ENCODE measurements at regions not wholly inside any gene's neighbourhood (a gene's known extent, or its start where the extent isn't known, plus 50 kb on each side); places are given as distances from the start of the nearest gene placed in this dataset.

DNA sequence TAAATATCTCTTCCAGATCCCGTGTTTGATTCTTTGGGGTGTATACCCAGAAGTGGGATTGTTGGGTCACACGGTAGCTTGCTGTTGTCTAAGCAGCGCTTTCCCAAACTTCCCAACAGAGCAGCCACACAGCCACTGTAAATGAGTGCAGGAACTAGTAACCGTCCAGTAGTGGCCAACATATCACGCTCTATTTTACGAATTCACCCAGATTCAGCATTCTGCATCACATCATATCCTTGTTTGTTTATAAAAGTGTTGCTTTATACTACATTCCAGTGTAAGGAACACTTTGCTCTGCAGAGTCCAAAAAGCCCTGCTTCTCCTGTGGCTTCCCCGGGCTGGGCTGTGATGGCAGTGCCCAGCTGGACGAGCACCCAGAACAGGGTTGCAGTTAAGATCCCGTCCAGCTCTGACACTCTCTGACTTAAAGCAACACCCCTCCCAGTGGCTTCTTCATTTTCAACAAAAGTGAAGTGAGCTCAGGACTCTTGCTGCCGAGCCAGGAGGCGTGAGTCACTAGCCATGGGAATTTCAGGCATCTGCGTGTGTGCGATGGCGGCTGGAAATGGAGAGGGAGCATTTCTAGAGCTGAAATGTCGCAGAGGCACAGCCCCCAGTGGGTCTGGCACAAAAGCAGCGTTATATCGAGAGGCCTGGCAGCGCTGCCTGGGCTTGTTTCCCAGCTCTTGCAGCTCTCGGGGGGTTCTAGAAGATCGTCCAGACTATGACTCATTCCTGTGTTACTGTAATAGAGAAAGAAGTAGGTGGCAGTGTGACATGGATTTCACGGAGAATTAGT, 216.3 kb upstream of the ECI2 start:
- TF ChIP-seq RAD21 (conservative IDR thresholded peaks at IDR 0.05) (no peak), EZH2 (IDR thresholded peaks at IDR 0.05; ENCODE audit: borderline replicate concordance, insufficient read depth, low read length, poor library complexity, severe bottlenecking) (no peak)
- TF ChIP-seq, protein P1, sequence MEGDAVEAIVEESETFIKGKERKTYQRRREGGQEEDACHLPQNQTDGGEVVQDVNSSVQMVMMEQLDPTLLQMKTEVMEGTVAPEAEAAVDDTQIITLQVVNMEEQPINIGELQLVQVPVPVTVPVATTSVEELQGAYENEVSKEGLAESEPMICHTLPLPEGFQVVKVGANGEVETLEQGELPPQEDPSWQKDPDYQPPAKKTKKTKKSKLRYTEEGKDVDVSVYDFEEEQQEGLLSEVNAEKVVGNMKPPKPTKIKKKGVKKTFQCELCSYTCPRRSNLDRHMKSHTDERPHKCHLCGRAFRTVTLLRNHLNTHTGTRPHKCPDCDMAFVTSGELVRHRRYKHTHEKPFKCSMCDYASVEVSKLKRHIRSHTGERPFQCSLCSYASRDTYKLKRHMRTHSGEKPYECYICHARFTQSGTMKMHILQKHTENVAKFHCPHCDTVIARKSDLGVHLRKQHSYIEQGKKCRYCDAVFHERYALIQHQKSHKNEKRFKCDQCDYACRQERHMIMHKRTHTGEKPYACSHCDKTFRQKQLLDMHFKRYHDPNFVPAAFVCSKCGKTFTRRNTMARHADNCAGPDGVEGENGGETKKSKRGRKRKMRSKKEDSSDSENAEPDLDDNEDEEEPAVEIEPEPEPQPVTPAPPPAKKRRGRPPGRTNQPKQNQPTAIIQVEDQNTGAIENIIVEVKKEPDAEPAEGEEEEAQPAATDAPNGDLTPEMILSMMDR (IDR thresholded peaks at IDR 0.05; ENCODE audit: poor library complexity, severe bottlenecking), result no peak
- TF ChIP-seq, protein P2, sequence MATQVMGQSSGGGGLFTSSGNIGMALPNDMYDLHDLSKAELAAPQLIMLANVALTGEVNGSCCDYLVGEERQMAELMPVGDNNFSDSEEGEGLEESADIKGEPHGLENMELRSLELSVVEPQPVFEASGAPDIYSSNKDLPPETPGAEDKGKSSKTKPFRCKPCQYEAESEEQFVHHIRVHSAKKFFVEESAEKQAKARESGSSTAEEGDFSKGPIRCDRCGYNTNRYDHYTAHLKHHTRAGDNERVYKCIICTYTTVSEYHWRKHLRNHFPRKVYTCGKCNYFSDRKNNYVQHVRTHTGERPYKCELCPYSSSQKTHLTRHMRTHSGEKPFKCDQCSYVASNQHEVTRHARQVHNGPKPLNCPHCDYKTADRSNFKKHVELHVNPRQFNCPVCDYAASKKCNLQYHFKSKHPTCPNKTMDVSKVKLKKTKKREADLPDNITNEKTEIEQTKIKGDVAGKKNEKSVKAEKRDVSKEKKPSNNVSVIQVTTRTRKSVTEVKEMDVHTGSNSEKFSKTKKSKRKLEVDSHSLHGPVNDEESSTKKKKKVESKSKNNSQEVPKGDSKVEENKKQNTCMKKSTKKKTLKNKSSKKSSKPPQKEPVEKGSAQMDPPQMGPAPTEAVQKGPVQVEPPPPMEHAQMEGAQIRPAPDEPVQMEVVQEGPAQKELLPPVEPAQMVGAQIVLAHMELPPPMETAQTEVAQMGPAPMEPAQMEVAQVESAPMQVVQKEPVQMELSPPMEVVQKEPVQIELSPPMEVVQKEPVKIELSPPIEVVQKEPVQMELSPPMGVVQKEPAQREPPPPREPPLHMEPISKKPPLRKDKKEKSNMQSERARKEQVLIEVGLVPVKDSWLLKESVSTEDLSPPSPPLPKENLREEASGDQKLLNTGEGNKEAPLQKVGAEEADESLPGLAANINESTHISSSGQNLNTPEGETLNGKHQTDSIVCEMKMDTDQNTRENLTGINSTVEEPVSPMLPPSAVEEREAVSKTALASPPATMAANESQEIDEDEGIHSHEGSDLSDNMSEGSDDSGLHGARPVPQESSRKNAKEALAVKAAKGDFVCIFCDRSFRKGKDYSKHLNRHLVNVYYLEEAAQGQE (IDR thresholded peaks at IDR 0.05; ENCODE audit: borderline replicate concordance), result no peak
